ENCODE measurements at regions not wholly inside any gene's neighbourhood (a gene's known extent, or its start where the extent isn't known, plus 50 kb on each side); places are given as distances from the start of the nearest gene placed in this dataset.

- peak; percentile 90 for DNase-seq (ENCODE audit: low spot score)
These were observed 52.0 kb upstream of the KCNIP1 start for GRCh38 chr5:170451747-170452365.

GRCh38 chr5:170450061-170450669 lies 53.7 kb upstream of the KCNIP1 start:
- DNase-seq (ENCODE audit: low spot score) = no peak

GRCh38 chr5:170449232-170449631 lies 54.6 kb upstream of the KCNIP1 start:
- no peak for DNase-seq (ENCODE audit: low spot score)

DNA sequence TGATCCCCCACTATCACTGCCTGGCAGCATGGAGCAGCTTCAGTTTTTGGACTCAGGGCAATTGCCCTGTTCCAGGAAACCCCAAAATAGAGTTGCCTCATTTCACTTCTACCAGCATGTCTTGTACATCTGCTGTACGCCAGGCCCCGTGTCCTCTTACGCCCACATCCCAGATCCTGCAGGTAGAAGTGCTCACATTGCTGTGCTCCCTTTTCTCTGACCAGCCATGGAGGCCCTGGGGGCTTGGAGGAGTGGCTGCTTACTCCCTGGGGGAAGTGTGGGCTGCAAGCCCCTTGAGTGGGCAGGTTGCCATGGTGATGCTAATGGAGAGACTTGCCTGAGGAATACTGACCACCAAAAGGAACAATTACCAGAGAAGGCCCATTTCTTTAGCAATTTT lies 55.6 kb upstream of the KCNIP1 start:
- DNase-seq (ENCODE audit: low spot score) = no peak

- no peak for DNase-seq (ENCODE audit: low spot score)
These were observed 57.2 kb upstream of the KCNMB1 start for GRCh38 chr5:170446365-170446764.

DNA sequence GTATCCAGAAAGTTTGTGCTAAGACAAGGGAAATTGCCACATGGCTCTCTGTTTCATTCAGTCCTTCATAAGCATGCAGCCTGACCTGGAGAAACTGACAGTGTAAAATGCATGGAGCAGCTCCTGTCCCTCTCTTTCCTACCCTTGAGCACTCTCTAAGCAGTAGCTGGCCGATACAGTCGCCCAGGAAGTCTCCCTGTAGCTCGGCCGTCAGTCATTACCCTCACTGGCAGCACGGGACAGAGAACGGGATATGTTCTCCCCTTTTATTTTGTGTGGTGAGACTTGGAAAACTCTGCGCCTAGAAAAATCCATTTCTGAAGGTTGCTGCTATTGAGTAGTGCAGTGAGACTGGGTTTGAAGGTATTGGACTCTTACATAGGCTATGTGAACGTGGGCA lies 56.8 kb upstream of the KCNMB1 start:
- no peak for DNase-seq (ENCODE audit: low spot score)

GRCh38 chr5:170444969-170445505 lies 55.9 kb upstream of the KCNMB1 start:
- DNase-seq (ENCODE audit: low spot score) = no peak

GRCh38 chr5:170444181-170444580 lies 55.0 kb upstream of the KCNMB1 start:
- DNase-seq (ENCODE audit: low spot score) = no peak

GRCh38 chr5:170443624-170444023 lies 54.5 kb upstream of the KCNMB1 start:
- no peak for DNase-seq (ENCODE audit: low spot score)

- no peak for DNase-seq (ENCODE audit: low spot score)
These were observed 53.8 kb upstream of the KCNMB1 start for GRCh38 chr5:170442921-170443320.

DNA sequence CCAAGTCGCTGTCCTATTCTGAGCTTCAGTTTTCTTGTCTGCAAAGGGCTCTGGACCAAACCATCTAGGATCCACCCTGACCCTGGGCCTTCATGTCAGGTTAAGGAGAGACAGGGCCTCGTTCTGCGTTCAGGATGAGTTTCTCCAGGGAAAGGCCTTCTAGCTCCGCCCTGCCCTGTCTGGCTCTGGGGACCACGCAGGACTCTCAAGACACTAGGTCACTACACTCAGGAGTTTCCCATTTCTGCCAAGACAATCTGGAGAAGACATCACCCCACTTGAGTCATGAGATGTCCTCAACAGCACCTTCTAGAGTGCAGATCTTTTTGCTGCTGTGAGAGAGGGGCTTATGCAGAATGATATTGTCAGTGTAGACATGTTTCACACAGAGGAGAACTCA lies 53.2 kb upstream of the KCNMB1 start:
- no peak for DNase-seq (ENCODE audit: low spot score)

- no peak for DNase-seq (ENCODE audit: low spot score)
These were observed 52.2 kb upstream of the KCNMB1 start for GRCh38 chr5:170441393-170441784.

DNA sequence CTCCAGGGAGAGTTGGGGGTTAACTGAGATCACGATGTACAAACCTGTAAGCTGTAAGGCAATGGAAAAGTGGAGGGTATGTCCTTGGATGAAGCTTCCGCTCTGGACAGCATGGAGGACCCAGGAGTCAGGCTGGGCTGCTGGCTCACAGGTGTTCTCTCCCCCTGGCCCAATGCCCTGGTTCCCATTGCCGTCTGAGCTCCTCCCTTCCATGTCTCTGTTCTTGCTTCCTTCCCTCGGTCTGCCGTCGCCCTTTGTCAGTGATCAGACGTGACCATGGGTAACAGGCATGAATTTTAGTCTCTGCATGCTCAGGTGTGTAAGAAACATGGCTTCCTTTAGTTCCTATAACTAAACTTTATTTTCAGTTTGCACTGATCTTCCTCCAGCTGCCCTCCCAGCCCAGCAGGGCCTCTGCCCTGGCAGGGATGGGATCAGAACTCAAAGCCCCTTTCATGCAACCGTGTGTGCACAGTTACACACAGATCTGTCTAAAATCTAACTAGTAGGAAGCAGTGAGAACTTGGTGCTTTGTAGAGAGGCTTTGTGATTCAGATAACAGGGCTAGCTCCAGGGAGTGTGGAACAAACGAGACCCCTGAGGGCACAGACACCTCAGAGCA lies 51.7 kb upstream of the KCNMB1 start:
- DNase-seq (ENCODE audit: low spot score) = no peak

DNA sequence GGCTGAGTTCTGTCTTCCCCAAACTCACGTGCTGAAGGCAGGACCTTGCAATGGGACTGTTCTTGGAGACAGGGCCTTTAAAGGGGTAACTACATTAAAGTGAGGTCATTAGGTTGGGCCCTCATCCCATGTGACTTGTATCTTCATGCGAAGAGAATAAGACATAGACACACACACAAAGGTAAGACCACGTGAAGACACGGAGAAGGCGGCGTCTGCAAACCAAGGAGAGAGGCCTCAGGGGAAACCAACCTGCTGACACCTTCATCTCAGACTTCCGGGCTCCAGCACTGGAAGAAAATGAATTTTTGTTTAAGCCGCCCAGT lies 50.7 kb upstream of the KCNMB1 start:
- DNase-seq (ENCODE audit: low spot score) = no peak

DNA sequence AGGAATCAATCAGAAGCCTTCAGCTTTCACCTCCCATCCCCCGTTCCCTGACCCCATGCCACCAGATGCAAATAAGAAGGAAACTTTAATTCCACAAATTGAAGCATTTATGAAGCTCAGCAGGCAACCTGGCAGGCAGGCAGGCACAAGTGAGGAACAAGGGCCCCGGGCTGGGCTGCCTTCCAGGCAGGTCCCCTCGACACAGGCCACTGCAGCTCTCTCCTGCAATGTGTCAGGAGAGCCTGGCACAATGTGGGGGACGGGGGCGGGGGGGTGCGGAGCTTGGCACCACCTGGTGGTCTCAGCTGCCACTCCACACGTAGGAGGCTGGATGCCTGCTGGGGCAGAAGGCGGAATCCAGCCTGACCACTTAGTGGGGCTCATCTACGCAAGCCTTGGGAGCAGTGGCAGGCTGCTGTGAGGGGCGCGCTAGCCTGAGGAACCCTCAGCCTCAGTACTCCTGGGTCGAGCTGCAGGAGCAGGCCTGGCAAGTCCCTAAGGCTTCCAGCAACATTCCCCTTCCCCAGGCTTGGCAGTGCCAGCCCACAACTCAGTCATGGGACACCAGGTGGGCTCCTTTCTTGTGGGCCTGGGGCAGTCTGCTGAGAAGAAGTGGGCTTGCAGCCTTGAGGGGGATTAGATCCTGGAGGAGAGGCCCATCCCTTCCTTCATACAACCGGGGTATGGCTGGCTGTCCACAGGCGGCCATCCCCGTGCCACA lies 50.2 kb upstream of the KCNMB1 start:
- DNase-seq (ENCODE audit: low spot score) = no peak

Measured in AG20443 (cell line).